Natural killer cell (primary cell): ENCODE measurements at regions not wholly inside any gene's neighbourhood (a gene's known extent, or its start where the extent isn't known, plus 50 kb on each side); places are given as distances from the start of the nearest gene placed in this dataset.

Experiments
- ATAC-seq, 3 donors: fragments of 150-1000 bp in 2 of 3; fragments of 200-7000 bp in 1 of 3; cut with Tn5 transposase; 1 replicate in 1 of 3; 2 replicates in 2 of 3; pipeline ENCODE4 v1.10.0; 2021; ENCODE audit warnings: mild to moderate bottlenecking in 2 of 3, moderate library complexity in 2 of 3
- DNase-seq, 2 donors: peaks; one replicate each; pipeline versions ENCODE4 v3.0.0 to v3.0.0-alpha.2; 2013 to 2021; ENCODE audit warnings: mixed read lengths in 1 of 2
- H3K27ac ChIP-seq: one replicate; pipeline ENCODE4 v1.5.1; 2013; ENCODE audit warnings: mild to moderate bottlenecking, low read length
- H3K27me3 ChIP-seq: one replicate; pipeline ENCODE4 v1.6.1; 2013; ENCODE audit warnings: low read length; ENCODE audit not compliant: control insufficient read depth, insufficient read depth
- H3K36me3 ChIP-seq: one replicate; pipeline ENCODE4 v1.6.1; 2013; ENCODE audit warnings: low read length; ENCODE audit not compliant: control insufficient read depth, insufficient read depth
- H3K4me1 ChIP-seq: one replicate; pipeline ENCODE4 v1.6.1; 2013; ENCODE audit warnings: low read length; ENCODE audit not compliant: control insufficient read depth, insufficient read depth
- H3K4me3 ChIP-seq: one replicate; pipeline ENCODE4 v1.5.1; 2013; ENCODE audit warnings: low read length
- H3K9me3 ChIP-seq: one replicate; pipeline ENCODE4 v1.6.1; 2013; ENCODE audit warnings: low read length; ENCODE audit not compliant: control insufficient read depth, insufficient read depth
- H3K27ac Mint-ChIP-seq, 2 donors: one replicate each; pipeline ENCODE4 v1.8.0; 2022; ENCODE audit warnings: mild to moderate bottlenecking in 2 of 2, mixed read lengths in 2 of 2, moderate library complexity in 1 of 2
- H3K27me3 Mint-ChIP-seq, 2 donors: one replicate each; pipeline ENCODE4 v1.8.0; 2022; ENCODE audit warnings: low read depth in 2 of 2, mixed read lengths in 2 of 2
- H3K36me3 Mint-ChIP-seq: one replicate; pipeline ENCODE4 v1.8.0; 2022; ENCODE audit warnings: mixed read lengths
- H3K4me1 Mint-ChIP-seq, 2 donors: one replicate each; pipeline ENCODE4 v1.8.0; 2022; ENCODE audit warnings: mixed read lengths in 2 of 2
- H3K4me3 Mint-ChIP-seq: one replicate; pipeline ENCODE4 v1.8.0; 2022; ENCODE audit warnings: mild to moderate bottlenecking, moderate library complexity, mixed read lengths
- H3K9me3 Mint-ChIP-seq, 2 donors: one replicate each; pipeline ENCODE4 v1.8.0; 2022; ENCODE audit warnings: mixed read lengths in 2 of 2
- CTCF ChIP-seq: fragments of 200-600 bp; IDR thresholded peaks from one replicate; pipeline ENCODE4 v1.8.0; 2022; ENCODE audit warnings: antibody characterized with exemption
- WGBS: methylation state at CpG from one replicate; pipeline ENCODE4 v1.1.7; 2013; ENCODE audit warnings: missing lambda C conversion rate; ENCODE audit not compliant: insufficient coverage; 5-methylcytosine and 5-hydroxymethylcytosine counted together
- intact Hi-C: fragments of 100-400 bp; cut with micrococcal nuclease; formaldehyde crosslinking; loops from one replicate; pipeline ENCODE4 v1.14.2; 2022

- 86% methylated on average over 9 of the region's 9 CpGs for WGBS
- no peak for ATAC-seq
- Mint-ChIP-seq H3K36me3 (no peaks in the 10 kb centered on the region), H3K27me3 (no peaks in the 10 kb centered on the region), H3K4me3 (no peak overlapping the region), H3K9me3 (peaks cover 4% of the 10 kb centered on the region in 2 donors), H3K4me1 (no peaks in the 10 kb centered on the region), H3K27ac (no peak overlapping the region)
- intact Hi-C loops, result no loop called here
- DNase-seq, result no peak
- H3K27me3 ChIP-seq, result no peaks in the 10 kb centered on the region
- H3K36me3 ChIP-seq, result no peaks in the 10 kb centered on the region
- H3K4me1 ChIP-seq, result no peaks in the 10 kb centered on the region
- no peaks in the 10 kb centered on the region for H3K9me3 ChIP-seq
- H3K4me3 ChIP-seq, result no peak overlapping the region
- no peak overlapping the region for H3K27ac ChIP-seq
- no peak for TF ChIP-seq CTCF
Observed at GRCh38 chr13:106153041-106153440, 382.4 kb downstream of the EFNB2 start.

GRCh38 chr13:106152047-106152446 lies 383.4 kb downstream of the EFNB2 start:
- H3K27ac Mint-ChIP-seq, result no peak overlapping the region
- DNase-seq (no peak), ATAC-seq (no peak)
- intact Hi-C loops, result no loop called here
- WGBS, result 87% methylated on average over 3 of the region's 3 CpGs
- H3K4me3 ChIP-seq, result no peak overlapping the region
- no peak for TF ChIP-seq CTCF
- H3K36me3 Mint-ChIP-seq, result no peaks in the 10 kb centered on the region
- H3K27me3 ChIP-seq, result no peaks in the 10 kb centered on the region
- no peaks in the 10 kb centered on the region for H3K4me1 ChIP-seq
- peaks cover 4 to 6% of the 10 kb centered on the region in 2 donors for H3K9me3 Mint-ChIP-seq
- H3K9me3 ChIP-seq, result no peaks in the 10 kb centered on the region
- no peaks in the 10 kb centered on the region for H3K4me1 Mint-ChIP-seq
- H3K27me3 Mint-ChIP-seq, result no peaks in the 10 kb centered on the region
- no peak overlapping the region for H3K27ac ChIP-seq
- H3K36me3 ChIP-seq, result no peaks in the 10 kb centered on the region
- H3K4me3 Mint-ChIP-seq, result no peak overlapping the region

- WGBS, result 73% methylated on average over 2 of the region's 3 CpGs
- no peak overlapping the region for H3K4me3 ChIP-seq
- Mint-ChIP-seq H3K27me3 (no peaks in the 10 kb centered on the region), H3K36me3 (no peaks in the 10 kb centered on the region), H3K4me1 (no peaks in the 10 kb centered on the region), H3K9me3 (peaks cover 4 to 8% of the 10 kb centered on the region in 2 donors), H3K4me3 (no peak overlapping the region), H3K27ac (no peak overlapping the region)
- intact Hi-C loops, result no loop called here
- H3K27ac ChIP-seq, result no peak overlapping the region
- no peaks in the 10 kb centered on the region for H3K9me3 ChIP-seq
- ATAC-seq (no peak), DNase-seq (no peak)
- no peaks in the 10 kb centered on the region for H3K27me3 ChIP-seq
- TF ChIP-seq CTCF, result no peak
- no peaks in the 10 kb centered on the region for H3K36me3 ChIP-seq
- no peaks in the 10 kb centered on the region for H3K4me1 ChIP-seq
Observed at GRCh38 chr13:106151056-106151699, 384.3 kb downstream of the EFNB2 start.
